H1 (cell line): ENCODE measurements at regions not wholly inside any gene's neighbourhood (a gene's known extent, or its start where the extent isn't known, plus 50 kb on each side); places are given as distances from the start of the nearest gene placed in this dataset.

Experiments used
- CTCF ChIA-PET: fragments of 300-600 bp; sonication (Branson Sonifier 250); formaldehyde crosslinking; loops from one replicate; lab custom pipeline; 2021; ENCODE audit not compliant: partially characterized antibody; lab: Charles Lee
- POLR2A ChIA-PET: fragments of 300-600 bp; sonication (Branson Sonifier 250); formaldehyde crosslinking; loops from one replicate; lab custom pipeline; 2021; ENCODE audit warnings: inconsistent platforms; ENCODE audit not compliant: partially characterized antibody; lab: Charles Lee
- DNase-seq, 2 experiments: peaks; one replicate each; pipeline versions ENCODE4 v3.0.0 to v3.0.0-alpha.2; 2010 to 2022; ENCODE audit warnings: low spot score in 2 of 2, low read depth in 1 of 2, mixed read lengths in 1 of 2
- FAIRE-seq: peaks from 2 replicates; lab custom pipeline; 2011; peaks lifted over from hg19 to GRCh38; lab: Jason Lieb, UNC
- H2AFZ ChIP-seq: 2 replicates; pipeline ENCODE4 v1.8.1; 2012; ENCODE audit warnings: low read length, inconsistent platforms
- H2AK5ac ChIP-seq: 2 replicates; pipeline ENCODE4 v1.6.1; 2013; ENCODE audit warnings: low read depth, low read length
- H2BK120ac ChIP-seq: replicated peaks from 2 replicates; pipeline ENCODE3; 2013; ENCODE audit warnings: low read depth, low read length, inconsistent platforms
- H2BK12ac ChIP-seq: 2 replicates; pipeline ENCODE4 v1.6.1; 2013; ENCODE audit warnings: low read depth, low read length
- H2BK15ac ChIP-seq: 2 replicates; pipeline ENCODE4 v1.6.1; 2013; ENCODE audit warnings: low read length
- H2BK20ac ChIP-seq: 2 replicates; pipeline ENCODE4 v1.6.1; 2013; ENCODE audit warnings: low read length
- H2BK5ac ChIP-seq: 2 replicates; pipeline ENCODE4 v1.6.1; 2013; ENCODE audit warnings: low read depth, low read length
- H3K14ac ChIP-seq: 2 replicates; pipeline ENCODE4 v1.6.1; 2013; ENCODE audit warnings: inconsistent platforms; ENCODE audit not compliant: insufficient read length
- H3K18ac ChIP-seq: 2 replicates; pipeline ENCODE4 v1.6.1; 2013; ENCODE audit warnings: low read length; ENCODE audit errors: extremely low read depth
- H3K23ac ChIP-seq: 2 replicates; pipeline ENCODE4 v1.6.1; 2013; ENCODE audit warnings: inconsistent platforms; ENCODE audit not compliant: insufficient read length
- H3K23me2 ChIP-seq: 2 replicates; pipeline ENCODE4 v1.6.1; 2013; ENCODE audit warnings: low read depth, low read length
- H3K27ac ChIP-seq: 2 replicates; pipeline ENCODE4 v1.6.1; 2011; ENCODE audit warnings: low read depth, low read length, inconsistent platforms
- H3K27me3 ChIP-seq, 4 experiments: replicated peaks in 1 of 4; 1 replicate in 1 of 4; 2 replicates in 3 of 4; pipeline versions ENCODE4 v1.6.1 to v1.8.1; 2011 to 2013; ENCODE audit warnings: low read length in 3 of 4, mild to moderate bottlenecking in 3 of 4, inconsistent platforms in 2 of 4, mixed read lengths in 2 of 4, moderate library complexity in 1 of 4; ENCODE audit not compliant: control insufficient read depth in 3 of 4, insufficient read depth in 3 of 4; ENCODE audit errors: extremely low read depth in 1 of 4
- H3K36me3 ChIP-seq, 4 experiments: 2 replicates each; pipeline versions ENCODE4 v1.6.1 to v1.8.1; 2011 to 2013; ENCODE audit warnings: mild to moderate bottlenecking in 4 of 4, low read length in 3 of 4, moderate library complexity in 2 of 4, control low read depth in 1 of 4, inconsistent platforms in 1 of 4; ENCODE audit not compliant: insufficient read depth in 4 of 4, control insufficient read depth in 2 of 4
- H3K4ac ChIP-seq: replicated peaks from 2 replicates; pipeline ENCODE3; 2013; ENCODE audit warnings: low read length, low read depth, mixed read lengths, inconsistent platforms; ENCODE audit not compliant: insufficient read length
- H3K4me1 ChIP-seq, 4 experiments: replicated peaks in 1 of 4; 1 replicate in 1 of 4; 2 replicates in 3 of 4; pipeline versions ENCODE4 v1.6.1 to v1.8.1; 2011 to 2013; ENCODE audit warnings: low read length in 3 of 4, inconsistent platforms in 2 of 4, mixed read lengths in 1 of 4; ENCODE audit not compliant: insufficient read depth in 4 of 4, control insufficient read depth in 3 of 4
- H3K4me2 ChIP-seq, 2 experiments: 2 replicates each; pipeline versions ENCODE4 v1.6.1 to v1.8.1; 2011 to 2013; ENCODE audit warnings: low read depth in 2 of 2, low read length in 2 of 2, control low read depth in 1 of 2, inconsistent platforms in 1 of 2, mild to moderate bottlenecking in 1 of 2; ENCODE audit not compliant: insufficient read depth in 1 of 2
- H3K4me3 ChIP-seq, 4 experiments: fragments of 200-600, 300-600 bp in 1 of 4; sonication (generic), shearing (Covaris generic), sonication (Bioruptor Twin) in 1 of 4; 2 replicates each; pipeline versions ENCODE4 v1.5.1 to v1.8.1; 2011 to 2016; ENCODE audit warnings: low read length in 4 of 4, low read depth in 3 of 4, control low read depth in 2 of 4, inconsistent platforms in 2 of 4, mild to moderate bottlenecking in 2 of 4, mixed read lengths in 1 of 4, moderate library complexity in 1 of 4; ENCODE audit not compliant: insufficient read depth in 2 of 4; ENCODE audit errors: extremely low read depth in 1 of 4
- H3K56ac ChIP-seq: replicated peaks from 2 replicates; pipeline ENCODE3; 2013; ENCODE audit warnings: low read depth, mild to moderate bottlenecking, mixed read lengths, low read length, inconsistent platforms; ENCODE audit not compliant: insufficient read length
- H3K79me1 ChIP-seq: 2 replicates; pipeline ENCODE4 v1.6.1; 2013; ENCODE audit warnings: low read depth, low read length, control low read depth
- H3K79me2 ChIP-seq, 2 experiments: 2 replicates each; pipeline versions ENCODE4 v1.6.1 to v1.8.1; 2012 to 2013; ENCODE audit warnings: low read length in 2 of 2, mild to moderate bottlenecking in 2 of 2, inconsistent platforms in 1 of 2; ENCODE audit not compliant: insufficient read depth in 2 of 2, control insufficient read depth in 1 of 2
- H3K9ac ChIP-seq, 4 experiments: replicated peaks in 1 of 4; 1 replicate in 1 of 4; 2 replicates in 3 of 4; pipeline versions ENCODE4 v1.6.1 to v1.8.1; 2011 to 2013; ENCODE audit warnings: low read depth in 3 of 4, low read length in 3 of 4, control low read depth in 2 of 4, mild to moderate bottlenecking in 2 of 4, moderate library complexity in 2 of 4, inconsistent platforms in 1 of 4; ENCODE audit errors: extremely low read depth in 1 of 4
- H3K9me3 ChIP-seq, 2 experiments: 2 replicates each; pipeline versions ENCODE4 v1.6.1 to v1.8.1; 2012 to 2013; ENCODE audit warnings: mild to moderate bottlenecking in 2 of 2, moderate library complexity in 2 of 2, control low read depth in 1 of 2, inconsistent platforms in 1 of 2, low read depth in 1 of 2, low read length in 1 of 2, mixed read lengths in 1 of 2; ENCODE audit not compliant: insufficient read depth in 2 of 2
- H4K20me1 ChIP-seq, 2 experiments: replicated peaks in 1 of 2; 2 replicates each; pipeline versions ENCODE3 to v1.8.1; 2011 to 2013; ENCODE audit warnings: inconsistent platforms in 2 of 2, low read length in 2 of 2, mild to moderate bottlenecking in 1 of 2; ENCODE audit not compliant: insufficient read depth in 2 of 2, control insufficient read depth in 1 of 2
- H4K5ac ChIP-seq: 2 replicates; pipeline ENCODE4 v1.6.1; 2013; ENCODE audit warnings: low read length, low read depth, mixed read lengths, inconsistent platforms; ENCODE audit not compliant: insufficient read length
- H4K8ac ChIP-seq: 2 replicates; pipeline ENCODE4 v1.8.0; 2013; ENCODE audit warnings: mild to moderate bottlenecking, moderate library complexity, low read length, inconsistent platforms; ENCODE audit not compliant: insufficient read depth; ENCODE audit errors: extremely low read depth
- H4K91ac ChIP-seq: replicated peaks from 2 replicates; pipeline ENCODE3; 2013; ENCODE audit warnings: low read length, mixed read lengths, inconsistent platforms; ENCODE audit not compliant: insufficient read length
- BRCA1 ChIP-seq: IDR thresholded peaks from 2 replicates; pipeline ENCODE4 v1.6.1; 2012; ENCODE audit warnings: low read depth, low read length, improper control_type of control experiment
- EZH2 ChIP-seq: fragments of 200-600 bp; sonication (generic); IDR thresholded peaks from 2 replicates; pipeline ENCODE4 v1.7.1; 2012; ENCODE audit warnings: low read depth, mild to moderate bottlenecking, moderate library complexity, low read length, inconsistent platforms; ENCODE audit not compliant: severe bottlenecking
- HDAC2 ChIP-seq, 2 experiments: fragments of 300-600 bp in 1 of 2; sonication (generic) in 1 of 2; IDR thresholded peaks; 2 replicates each; pipeline ENCODE4 v1.6.1; 2011 to 2012; ENCODE audit warnings: low read depth in 2 of 2, low read length in 2 of 2, mild to moderate bottlenecking in 2 of 2, moderate library complexity in 2 of 2, borderline replicate concordance in 1 of 2, inconsistent platforms in 1 of 2
- KDM5A ChIP-seq: fragments of 200-600 bp; IDR thresholded peaks from 2 replicates; pipeline ENCODE4 v1.7.1; 2012; ENCODE audit warnings: mild to moderate bottlenecking, low read length, inconsistent platforms, mixed read lengths
- NRF1 ChIP-seq: IDR thresholded peaks from 2 replicates; pipeline ENCODE4 v1.6.1; 2011; ENCODE audit warnings: mild to moderate bottlenecking, low read depth, low read length, improper control_type of control experiment
- RNF2 ChIP-seq: fragments of 200-900, 300-1000 bp; sonication (generic); IDR thresholded peaks from 2 replicates; pipeline ENCODE4 v1.7.1; 2016; ENCODE audit warnings: borderline replicate concordance, low read depth, mild to moderate bottlenecking, antibody characterized with exemption, low read length; ENCODE audit not compliant: poor library complexity, severe bottlenecking; ENCODE audit errors: missing control alignments
- SRF ChIP-seq: IDR thresholded peaks from 2 replicates; pipeline ENCODE4 v1.6.1; 2011; ENCODE audit warnings: mild to moderate bottlenecking, low read depth, low read length, moderate library complexity
- TAF7 ChIP-seq: optimal IDR thresholded peaks from 2 replicates; pipeline ENCODE3; 2011; ENCODE audit warnings: low read depth, mild to moderate bottlenecking, inconsistent platforms, low read length, moderate library complexity, borderline replicate concordance
- TBP ChIP-seq: IDR thresholded peaks from 2 replicates; pipeline ENCODE4 v1.6.1; 2011; ENCODE audit warnings: low read depth, low read length, improper control_type of control experiment
- WGBS, 2 experiments: shearing (Covaris generic) in 1 of 2; methylation state at CpG; one replicate each; pipeline versions ENCODE4 v1.1.6 to v1.1.7; 2013 to 2015; ENCODE audit warnings: low lambda C conversion rate in 2 of 2, mixed read lengths in 2 of 2, inconsistent platforms in 1 of 2, low coverage in 1 of 2, missing lambda C conversion rate in 1 of 2; ENCODE audit not compliant: insufficient replicate concordance in 2 of 2, insufficient coverage in 1 of 2, insufficient read length in 1 of 2; ENCODE audit errors: extremely low coverage in 1 of 2, missing lambda C conversion rate in 1 of 2; 5-methylcytosine and 5-hydroxymethylcytosine counted together

DNA sequence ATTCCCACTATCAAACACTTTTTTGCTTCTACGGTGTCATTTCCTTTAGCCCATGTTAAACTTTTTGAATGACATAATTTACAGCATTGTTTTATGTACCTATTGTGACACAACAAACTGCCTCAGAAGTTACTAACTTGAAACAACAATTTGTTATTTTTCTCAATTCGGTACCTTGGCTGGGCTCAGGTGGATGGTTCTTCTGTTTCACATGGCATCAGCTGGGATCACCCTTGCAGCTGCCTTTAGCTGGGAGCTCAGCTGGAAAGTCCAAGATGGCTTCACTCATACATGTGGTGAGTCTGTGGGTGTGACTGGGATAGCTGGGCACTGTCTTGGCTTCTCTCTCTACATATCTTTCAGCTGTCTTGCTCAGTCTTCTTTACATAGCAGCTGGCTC lies 156.0 kb downstream of the GXYLT1 start:
- no peak overlapping the region for H2AFZ ChIP-seq
- H3K27me3 ChIP-seq = no peaks in the 10 kb centered on the region
- H3K4me3 ChIP-seq = no peak overlapping the region
- DNase-seq (no peak), FAIRE-seq (no peak)
- WGBS, 2 experiments = 93% methylated on average over 2 of the region's 2 CpGs; no CpG with 5 or more reads in 1 of the 2 experiments
- no peak overlapping the region for H2BK12ac ChIP-seq
- H3K79me2 ChIP-seq = no peaks in the 10 kb centered on the region
- no peak overlapping the region for H4K5ac ChIP-seq
- no peak overlapping the region for H2BK20ac ChIP-seq
- H4K20me1 ChIP-seq = no peaks in the 10 kb centered on the region
- ChIA-PET POLR2A (no interaction called here), CTCF (no interaction called here)
- TF ChIP-seq TAF7 (no peak), TBP (no peak), NRF1 (no peak), HDAC2 (IDR thresholded peaks at IDR 0.05; ENCODE audit: borderline replicate concordance in 1 of 2, low read depth in 2 of 2, low read length in 2 of 2) (no peak), EZH2 (no peak), RNF2 (no peak), SRF (no peak), KDM5A (no peak), BRCA1 (no peak)
- no peaks in the 10 kb centered on the region for H3K4me1 ChIP-seq
- no peak overlapping the region for H2BK5ac ChIP-seq
- H3K18ac ChIP-seq = no peak overlapping the region
- H2BK15ac ChIP-seq = no peak overlapping the region
- no peak overlapping the region for H2AK5ac ChIP-seq
- H4K91ac ChIP-seq = no peak overlapping the region
- H3K27ac ChIP-seq = no peak overlapping the region
- no peak overlapping the region for H3K56ac ChIP-seq
- H3K23ac ChIP-seq = no peak overlapping the region
- no peaks in the 10 kb centered on the region for H3K23me2 ChIP-seq
- no peak overlapping the region for H3K4ac ChIP-seq
- H3K9me3 ChIP-seq = no peaks in the 10 kb centered on the region
- no peak overlapping the region for H4K8ac ChIP-seq
- no peak overlapping the region for H2BK120ac ChIP-seq
- no peak overlapping the region for H3K9ac ChIP-seq
- H3K4me2 ChIP-seq = no peak overlapping the region
- no peaks in the 10 kb centered on the region for H3K79me1 ChIP-seq
- no peaks in the 10 kb centered on the region for H3K36me3 ChIP-seq
- no peak overlapping the region for H3K14ac ChIP-seq
